ENCODE measurements at regions not wholly inside any gene's neighbourhood (a gene's known extent, or its start where the extent isn't known, plus 50 kb on each side); places are given as distances from the start of the nearest gene placed in this dataset.

DNA sequence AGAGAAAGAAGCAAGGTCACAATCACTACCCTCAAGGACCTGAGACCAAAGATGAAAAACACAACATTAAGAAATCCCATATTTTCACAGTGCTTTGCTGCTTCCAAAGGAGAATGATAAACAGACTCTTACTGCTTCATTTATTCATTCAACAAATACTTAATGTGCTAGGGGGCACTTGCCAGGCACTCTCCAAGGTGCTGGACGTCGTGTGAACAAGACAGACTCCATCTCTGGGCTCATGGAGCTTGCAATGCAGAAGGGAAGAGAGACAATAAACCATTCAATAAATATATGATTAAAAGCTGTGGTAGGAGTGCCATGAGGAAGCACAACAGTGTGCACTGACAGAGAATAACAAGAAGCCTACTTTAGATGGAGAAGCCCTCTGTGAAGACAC is 327.7 kb downstream of the CDK5RAP2 start:
- H3K36me3 Mint-ChIP-seq (ENCODE audit: low read depth), result no peaks in the 10 kb centered on the region
- peaks cover 67% of the 10 kb centered on the region for H3K27me3 Mint-ChIP-seq (ENCODE audit: low read depth)
- H3K9me3 Mint-ChIP-seq, result no peaks in the 10 kb centered on the region
- TF ChIP-seq, protein P1, sequence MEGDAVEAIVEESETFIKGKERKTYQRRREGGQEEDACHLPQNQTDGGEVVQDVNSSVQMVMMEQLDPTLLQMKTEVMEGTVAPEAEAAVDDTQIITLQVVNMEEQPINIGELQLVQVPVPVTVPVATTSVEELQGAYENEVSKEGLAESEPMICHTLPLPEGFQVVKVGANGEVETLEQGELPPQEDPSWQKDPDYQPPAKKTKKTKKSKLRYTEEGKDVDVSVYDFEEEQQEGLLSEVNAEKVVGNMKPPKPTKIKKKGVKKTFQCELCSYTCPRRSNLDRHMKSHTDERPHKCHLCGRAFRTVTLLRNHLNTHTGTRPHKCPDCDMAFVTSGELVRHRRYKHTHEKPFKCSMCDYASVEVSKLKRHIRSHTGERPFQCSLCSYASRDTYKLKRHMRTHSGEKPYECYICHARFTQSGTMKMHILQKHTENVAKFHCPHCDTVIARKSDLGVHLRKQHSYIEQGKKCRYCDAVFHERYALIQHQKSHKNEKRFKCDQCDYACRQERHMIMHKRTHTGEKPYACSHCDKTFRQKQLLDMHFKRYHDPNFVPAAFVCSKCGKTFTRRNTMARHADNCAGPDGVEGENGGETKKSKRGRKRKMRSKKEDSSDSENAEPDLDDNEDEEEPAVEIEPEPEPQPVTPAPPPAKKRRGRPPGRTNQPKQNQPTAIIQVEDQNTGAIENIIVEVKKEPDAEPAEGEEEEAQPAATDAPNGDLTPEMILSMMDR (conservative IDR thresholded peaks at IDR 0.05), result no peak
- no peaks in the 10 kb centered on the region for H3K4me1 Mint-ChIP-seq
- no peak for DNase-seq (ENCODE audit: low read depth, low spot score)
- H3K27ac Mint-ChIP-seq (ENCODE audit: unreplicated experiment), result no peak overlapping the region
- no peak overlapping the region for H3K4me3 Mint-ChIP-seq

DNA sequence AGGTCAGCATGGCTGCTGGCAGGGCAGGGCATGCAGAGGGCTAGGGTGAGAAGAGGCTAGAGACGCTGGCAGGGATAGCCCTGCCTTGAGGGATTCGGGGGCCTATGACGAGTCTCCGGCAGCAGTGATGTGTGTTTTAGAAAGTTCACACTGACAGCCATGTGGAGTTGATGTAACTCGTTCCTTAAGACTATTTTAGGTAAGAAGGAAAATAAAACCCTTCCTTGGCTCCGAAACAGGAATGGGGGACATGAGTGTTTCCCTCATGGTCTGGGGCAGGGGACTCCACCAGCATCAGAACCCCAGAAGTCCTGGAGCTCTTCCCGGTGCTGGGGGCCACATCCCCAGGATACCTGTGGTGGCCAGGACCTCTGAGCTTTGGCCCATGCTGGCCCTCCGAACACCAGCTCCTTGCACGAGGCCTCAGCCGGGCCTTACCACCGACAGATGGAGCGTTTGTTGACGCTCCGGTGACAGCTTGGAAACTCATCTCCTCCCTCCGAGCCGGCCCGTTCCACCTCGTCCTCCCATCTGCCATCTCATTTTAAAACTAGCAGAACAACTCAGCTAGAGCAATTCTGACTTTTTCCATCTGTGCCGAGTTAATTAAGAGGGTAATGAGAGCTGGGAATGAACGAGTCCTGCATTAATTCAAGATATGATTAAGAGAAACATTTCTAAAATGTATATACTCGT is 337.7 kb downstream of the CDK5RAP2 start:
- Mint-ChIP-seq H3K36me3 (ENCODE audit: low read depth) (no peaks in the 10 kb centered on the region), H3K4me1 (peaks cover 9% of the 10 kb centered on the region), H3K27ac (ENCODE audit: unreplicated experiment) (no peak overlapping the region), H3K4me3 (no peak overlapping the region), H3K27me3 (ENCODE audit: low read depth) (peaks cover 7% of the 10 kb centered on the region), H3K9me3 (no peaks in the 10 kb centered on the region)
- TF ChIP-seq, protein P1 (conservative IDR thresholded peaks at IDR 0.05), result no peak
- no peak for DNase-seq (ENCODE audit: low read depth, low spot score)

DNA sequence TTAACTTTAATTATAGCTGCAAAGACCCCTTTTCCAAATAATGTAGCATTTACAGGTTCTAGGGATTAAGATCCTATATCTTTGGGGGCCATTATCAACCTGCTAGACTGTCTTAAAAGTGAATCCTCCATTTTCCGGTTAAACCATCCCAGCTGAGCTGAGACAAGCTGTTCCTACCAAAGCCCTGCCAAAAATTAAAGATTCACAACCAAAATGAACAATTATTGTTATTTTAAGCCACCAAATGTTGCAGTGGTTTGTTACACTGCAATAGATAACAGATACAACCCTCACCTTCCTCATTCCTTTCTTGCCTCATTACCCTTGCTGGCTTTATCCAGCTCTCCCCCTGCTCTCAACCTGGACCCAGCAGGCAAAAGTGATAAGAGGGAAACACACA is 343.4 kb downstream of the CDK5RAP2 start:
- Mint-ChIP-seq H3K9me3 (no peaks in the 10 kb centered on the region), H3K4me1 (peaks cover 9% of the 10 kb centered on the region), H3K27ac (ENCODE audit: unreplicated experiment) (no peak overlapping the region), H3K4me3 (no peak overlapping the region), H3K36me3 (ENCODE audit: low read depth) (no peaks in the 10 kb centered on the region), H3K27me3 (ENCODE audit: low read depth) (peaks cover 19% of the 10 kb centered on the region)
- TF ChIP-seq, protein P1 (conservative IDR thresholded peaks at IDR 0.05), result no peak
- DNase-seq (ENCODE audit: low read depth, low spot score), result no peak

GRCh38 chr9:120235081-120235480 is 344.9 kb downstream of the CDK5RAP2 start:
- no peak overlapping the region for H3K4me3 Mint-ChIP-seq
- no peaks in the 10 kb centered on the region for H3K4me1 Mint-ChIP-seq
- no peaks in the 10 kb centered on the region for H3K9me3 Mint-ChIP-seq
- H3K27me3 Mint-ChIP-seq (ENCODE audit: low read depth), result peaks cover 25% of the 10 kb centered on the region
- no peaks in the 10 kb centered on the region for H3K36me3 Mint-ChIP-seq (ENCODE audit: low read depth)
- TF ChIP-seq, protein P1 (conservative IDR thresholded peaks at IDR 0.05), result no peak
- H3K27ac Mint-ChIP-seq (ENCODE audit: unreplicated experiment), result peak overlapping the region; percentile 37
- DNase-seq (ENCODE audit: low read depth, low spot score), result no peak

DNA sequence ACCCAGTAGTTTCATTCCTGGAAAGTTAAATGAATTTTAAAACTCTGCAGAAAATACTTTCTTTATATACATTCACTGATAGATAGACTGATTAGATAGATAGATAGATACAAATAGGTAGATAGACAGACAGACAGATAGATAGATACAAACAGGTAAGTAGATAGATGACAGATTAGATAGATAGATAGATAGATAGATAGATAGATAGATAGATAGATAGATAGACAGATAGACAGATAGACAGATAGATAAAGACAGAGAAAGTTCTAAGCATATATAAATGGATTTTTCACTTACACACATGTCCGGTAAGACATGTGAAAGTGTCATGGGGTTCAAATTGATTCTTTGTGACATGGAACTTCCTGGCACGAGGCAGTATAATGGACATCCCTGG is 349.7 kb downstream of the CDK5RAP2 start:
- H3K27ac Mint-ChIP-seq (ENCODE audit: unreplicated experiment), result no peak overlapping the region
- H3K27me3 Mint-ChIP-seq (ENCODE audit: low read depth), result peaks cover 35% of the 10 kb centered on the region
- peaks cover 3% of the 10 kb centered on the region for H3K9me3 Mint-ChIP-seq
- H3K4me1 Mint-ChIP-seq, result no peaks in the 10 kb centered on the region
- DNase-seq (ENCODE audit: low read depth, low spot score), result no peak
- H3K4me3 Mint-ChIP-seq, result no peak overlapping the region
- no peaks in the 10 kb centered on the region for H3K36me3 Mint-ChIP-seq (ENCODE audit: low read depth)
- TF ChIP-seq, protein P1 (conservative IDR thresholded peaks at IDR 0.05), result no peak

Data from neural crest cell (in vitro differentiated cells).